ENCODE measurements at regions not wholly inside any gene's neighbourhood (a gene's known extent, or its start where the extent isn't known, plus 50 kb on each side); places are given as distances from the start of the nearest gene placed in this dataset.

GRCh38 chr2:84084856-84085255 lies 374.2 kb downstream of the SUCLG1 start:
- Histone ChIP-seq H4K20me1 (ENCODE audit: low read depth, low read length) (no peaks in the 10 kb centered on the region), H3K9me2 (replicated peaks; ENCODE audit: insufficient read depth, low read length) (no peaks in the 10 kb centered on the region), H3K27ac (ENCODE audit: low read depth, low read length) (no peak overlapping the region), H3F3A (ENCODE audit: insufficient read depth) (no peaks in the 10 kb centered on the region), H3K9me3 (ENCODE audit: insufficient read depth, low read length) (no peaks in the 10 kb centered on the region), H2AFZ (ENCODE audit: low read depth, low read length, severe bottlenecking) (no peak overlapping the region), H3K27me3 (ENCODE audit: low read length) (no peaks in the 10 kb centered on the region), H3K4me2 (ENCODE audit: low read depth, low read length, poor library complexity, severe bottlenecking) (no peak overlapping the region), H3K36me3 (ENCODE audit: low read length) (no peaks in the 10 kb centered on the region), H3K4me3 (ENCODE audit: insufficient read depth, low read length, poor library complexity, severe bottlenecking) (no peak overlapping the region), H3K9ac (ENCODE audit: low read length) (no peak overlapping the region), H3K79me2 (ENCODE audit: insufficient read depth, low read length) (no peaks in the 10 kb centered on the region)
- TF ChIP-seq CTCF (IDR thresholded peaks at IDR 0.05; ENCODE audit: insufficient read depth, low read length, poor library complexity, severe bottlenecking) = no peak
- no peak for TF ChIP-seq EZH2phosphoT487 (conservative IDR thresholded peaks at IDR 0.05; ENCODE audit: low read length)

- H2AFZ ChIP-seq (ENCODE audit: low read depth, low read length, severe bottlenecking) = no peak overlapping the region
Measured at GRCh38 chr2:84083984-84084383, 375.1 kb downstream of the SUCLG1 start.

GRCh38 chr2:84078471-84078870 lies 380.6 kb downstream of the SUCLG1 start:
- Histone ChIP-seq H3K9me2 (replicated peaks; ENCODE audit: insufficient read depth, low read length) (no peaks in the 10 kb centered on the region), H3K9me3 (ENCODE audit: insufficient read depth, low read length) (no peaks in the 10 kb centered on the region), H3F3A (ENCODE audit: insufficient read depth) (no peaks in the 10 kb centered on the region), H2AFZ (ENCODE audit: low read depth, low read length, severe bottlenecking) (no peak overlapping the region), H3K4me3 (ENCODE audit: insufficient read depth, low read length, poor library complexity, severe bottlenecking) (no peak overlapping the region), H4K20me1 (ENCODE audit: low read depth, low read length) (no peaks in the 10 kb centered on the region), H3K9ac (ENCODE audit: low read length) (no peak overlapping the region), H3K79me2 (ENCODE audit: insufficient read depth, low read length) (no peaks in the 10 kb centered on the region), H3K27me3 (ENCODE audit: low read length) (no peaks in the 10 kb centered on the region), H3K36me3 (ENCODE audit: low read length) (no peaks in the 10 kb centered on the region), H3K27ac (ENCODE audit: low read depth, low read length) (no peak overlapping the region), H3K4me2 (ENCODE audit: low read depth, low read length, poor library complexity, severe bottlenecking) (no peak overlapping the region)
- TF ChIP-seq CTCF (IDR thresholded peaks at IDR 0.05; ENCODE audit: insufficient read depth, low read length, poor library complexity, severe bottlenecking) = no peak
- TF ChIP-seq EZH2phosphoT487 (conservative IDR thresholded peaks at IDR 0.05; ENCODE audit: low read length) = no peak

More at GRCh38 chr2:84083984-84084383, 375.1 kb downstream of the SUCLG1 start:
- TF ChIP-seq CTCF (IDR thresholded peaks at IDR 0.05; ENCODE audit: insufficient read depth, low read length, poor library complexity, severe bottlenecking) (no peak), EZH2phosphoT487 (conservative IDR thresholded peaks at IDR 0.05; ENCODE audit: low read length) (no peak)
- Histone ChIP-seq H4K20me1 (ENCODE audit: low read depth, low read length) (no peaks in the 10 kb centered on the region), H3F3A (ENCODE audit: insufficient read depth) (no peaks in the 10 kb centered on the region), H3K79me2 (ENCODE audit: insufficient read depth, low read length) (no peaks in the 10 kb centered on the region), H3K4me2 (ENCODE audit: low read depth, low read length, poor library complexity, severe bottlenecking) (no peak overlapping the region), H3K9me3 (ENCODE audit: insufficient read depth, low read length) (no peaks in the 10 kb centered on the region), H3K9ac (ENCODE audit: low read length) (no peak overlapping the region), H3K27ac (ENCODE audit: low read depth, low read length) (no peak overlapping the region), H3K27me3 (ENCODE audit: low read length) (no peaks in the 10 kb centered on the region), H3K4me3 (ENCODE audit: insufficient read depth, low read length, poor library complexity, severe bottlenecking) (no peak overlapping the region), H3K36me3 (ENCODE audit: low read length) (no peaks in the 10 kb centered on the region), H3K9me2 (replicated peaks; ENCODE audit: insufficient read depth, low read length) (no peaks in the 10 kb centered on the region)

Measured in SU-DHL-6 (cell line).